CD14-positive monocyte (primary cell): ENCODE measurements at regions not wholly inside any gene's neighbourhood (a gene's known extent, or its start where the extent isn't known, plus 50 kb on each side); places are given as distances from the start of the nearest gene placed in this dataset.
"Not testable (repeated sequence)": the region's sequence is repeated elsewhere in the genome, so short reads cannot be mapped to it uniquely, and the experiment has no call there.

Experiments
- DNase-seq, 3 donors: peaks; one replicate each; pipeline ENCODE4 v3.0.0-alpha.2; 2011 to 2022
- H2AFZ ChIP-seq: 2 replicates; pipeline ENCODE4 v1.6.0; 2012; ENCODE audit warnings: mild to moderate bottlenecking, low read depth, low read length, inconsistent platforms; ENCODE audit not compliant: insufficient read depth, poor library complexity, severe bottlenecking
- H3K27ac ChIP-seq, 2 donors: 1 replicate in 1 of 2; 2 replicates in 1 of 2; pipeline ENCODE4 v1.5.1; 2012 to 2013; ENCODE audit warnings: low read length in 2 of 2, control low read depth in 1 of 2, inconsistent platforms in 1 of 2, low read depth in 1 of 2, mild to moderate bottlenecking in 1 of 2
- H3K27me3 ChIP-seq, 2 donors: one replicate each; pipeline versions ENCODE4 v1.6.0 to v1.6.1; 2011 to 2013; ENCODE audit warnings: low read length in 2 of 2; ENCODE audit not compliant: control insufficient read depth in 2 of 2, insufficient read depth in 2 of 2
- H3K36me3 ChIP-seq, 2 donors: replicated peaks in 1 of 2; 1 replicate in 1 of 2; 2 replicates in 1 of 2; pipeline versions ENCODE4 v1.5.1 to v1.6.1; 2012 to 2013; ENCODE audit warnings: low read length in 2 of 2, control low read depth in 1 of 2, inconsistent platforms in 1 of 2, mild to moderate bottlenecking in 1 of 2; ENCODE audit not compliant: insufficient read depth in 2 of 2, control insufficient read depth in 1 of 2
- H3K4me1 ChIP-seq, 2 donors: 1 replicate in 1 of 2; 2 replicates in 1 of 2; pipeline versions ENCODE4 v1.5.1 to v1.6.1; 2012 to 2013; ENCODE audit warnings: low read length in 2 of 2, control low read depth in 1 of 2, inconsistent platforms in 1 of 2, mild to moderate bottlenecking in 1 of 2, moderate library complexity in 1 of 2; ENCODE audit not compliant: insufficient read depth in 2 of 2, control insufficient read depth in 1 of 2
- H3K4me2 ChIP-seq: replicated peaks from 2 replicates; pipeline ENCODE3; 2012; ENCODE audit warnings: low read length, moderate library complexity, mild to moderate bottlenecking; ENCODE audit not compliant: poor library complexity, severe bottlenecking; ENCODE audit errors: extremely low read depth
- H3K4me3 ChIP-seq, 3 experiments: fragments of 200-600 bp in 1 of 3; sonication (generic) in 1 of 3; replicated peaks in 1 of 3; 1 replicate in 2 of 3; 2 replicates in 1 of 3; pipeline ENCODE4 v1.5.1; 2011 to 2013; ENCODE audit warnings: low read length in 3 of 3, mild to moderate bottlenecking in 3 of 3, control low read depth in 2 of 3, low read depth in 2 of 3, inconsistent platforms in 1 of 3, moderate library complexity in 1 of 3
- H3K79me2 ChIP-seq: 2 replicates; pipeline ENCODE4 v1.6.0; 2012; ENCODE audit warnings: mild to moderate bottlenecking, control low read depth, inconsistent platforms, low read length, moderate library complexity; ENCODE audit not compliant: insufficient read depth
- H3K9ac ChIP-seq: 2 replicates; pipeline ENCODE4 v1.6.0; 2017; ENCODE audit warnings: low read length, mild to moderate bottlenecking; ENCODE audit not compliant: insufficient read depth, poor library complexity, severe bottlenecking
- H3K9me3 ChIP-seq, 2 donors: replicated peaks in 1 of 2; 1 replicate in 1 of 2; 2 replicates in 1 of 2; pipeline versions ENCODE4 v1.5.1 to v1.6.1; 2012 to 2013; ENCODE audit warnings: low read length in 2 of 2, control low read depth in 1 of 2; ENCODE audit not compliant: control insufficient read depth in 1 of 2, insufficient read depth in 1 of 2
- H4K20me1 ChIP-seq: 2 replicates; pipeline ENCODE4 v1.6.0; 2012; ENCODE audit warnings: mild to moderate bottlenecking, low read length, control low read depth, moderate library complexity; ENCODE audit not compliant: insufficient read depth
- H3K27ac Mint-ChIP-seq, 7 donors: one replicate each; pipeline ENCODE4 v1.8.0; 2020; ENCODE audit warnings: mild to moderate bottlenecking in 7 of 7, mixed read lengths in 7 of 7, moderate library complexity in 6 of 7, inconsistent platforms in 2 of 7
- H3K27me3 Mint-ChIP-seq, 3 donors: one replicate each; pipeline ENCODE4 v1.8.0; 2021 to 2022; ENCODE audit warnings: low read depth in 3 of 3, mild to moderate bottlenecking in 3 of 3, mixed read lengths in 3 of 3, moderate library complexity in 3 of 3, inconsistent platforms in 1 of 3
- H3K36me3 Mint-ChIP-seq, 2 donors: one replicate each; pipeline ENCODE4 v1.8.0; 2020; ENCODE audit warnings: mixed read lengths in 2 of 2, inconsistent platforms in 1 of 2, mild to moderate bottlenecking in 1 of 2
- H3K4me1 Mint-ChIP-seq: one replicate; pipeline ENCODE4 v1.8.0; 2020; ENCODE audit warnings: mild to moderate bottlenecking, mixed read lengths
- H3K4me3 Mint-ChIP-seq, 2 donors: one replicate each; pipeline ENCODE4 v1.8.0; 2020; ENCODE audit warnings: mild to moderate bottlenecking in 2 of 2, mixed read lengths in 2 of 2, moderate library complexity in 1 of 2
- H3K9me3 Mint-ChIP-seq, 7 donors: one replicate each; pipeline ENCODE4 v1.8.0; 2020 to 2022; ENCODE audit warnings: mixed read lengths in 7 of 7, mild to moderate bottlenecking in 6 of 7, moderate library complexity in 6 of 7, inconsistent platforms in 2 of 7
- WGBS: methylation state at CpG from one replicate; pipeline ENCODE4 v1.1.5; 2013; ENCODE audit warnings: missing lambda C conversion rate; ENCODE audit not compliant: insufficient coverage; 5-methylcytosine and 5-hydroxymethylcytosine counted together
- intact Hi-C, 2 donors: fragments of 100-400 bp; cut with micrococcal nuclease; formaldehyde crosslinking; loops; one replicate each; pipeline versions ENCODE4 v1.15.0 to v1.15.1; 2023

DNA sequence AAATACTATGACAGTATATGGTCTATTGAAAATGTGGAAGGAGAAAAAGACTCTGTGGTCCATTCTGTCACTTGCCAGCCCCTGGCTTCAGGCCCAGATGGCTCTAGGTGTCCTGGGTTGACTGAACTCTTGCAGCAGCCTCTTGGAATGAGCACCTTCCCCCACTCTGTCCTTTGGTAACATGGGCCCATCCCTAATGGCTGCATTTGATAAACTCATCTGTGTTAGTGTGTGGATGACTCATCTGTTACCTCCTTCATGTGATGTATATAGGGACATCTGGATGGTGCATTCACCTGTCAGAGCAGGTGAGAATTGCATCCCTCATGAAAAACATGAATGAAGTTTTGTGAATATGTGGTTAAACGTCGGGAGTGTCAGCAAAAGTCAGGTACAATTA lies 93.5 kb downstream of the NAPG start:
- H3K4me3 ChIP-seq, H3K36me3 ChIP-seq, H3K27me3 ChIP-seq, H3K36me3 Mint-ChIP-seq, H3K9me3 Mint-ChIP-seq, H3K4me2 ChIP-seq, H2AFZ ChIP-seq, H3K9ac ChIP-seq, DNase-seq, H3K9me3 ChIP-seq, H3K27ac Mint-ChIP-seq, H3K4me3 Mint-ChIP-seq, H3K79me2 ChIP-seq, intact Hi-C loops, H3K27ac ChIP-seq, H3K27me3 Mint-ChIP-seq, H4K20me1 ChIP-seq: not testable (repeated sequence)
- peaks cover 22% of the 10 kb centered on the region for H3K4me1 Mint-ChIP-seq
- H3K4me1 ChIP-seq: peaks cover 21 to 27% of the 10 kb centered on the region in 2 donors
- WGBS: 100% methylated on average over 2 of the region's 2 CpGs

- H3K79me2 ChIP-seq, H3K4me3 ChIP-seq, H3K27ac ChIP-seq, H4K20me1 ChIP-seq, H3K36me3 ChIP-seq, H3K4me3 Mint-ChIP-seq, H3K27me3 ChIP-seq, intact Hi-C loops, H3K9me3 Mint-ChIP-seq, H3K9me3 ChIP-seq, H3K27me3 Mint-ChIP-seq, DNase-seq, H3K9ac ChIP-seq, H2AFZ ChIP-seq, H3K4me2 ChIP-seq, H3K36me3 Mint-ChIP-seq: not testable (repeated sequence)
- H3K27ac Mint-ChIP-seq: peak overlapping the region in 2 of 7 donors; percentile 72 to 76
- 100% methylated on average over 1 of the region's 5 CpGs for WGBS
- H3K4me1 ChIP-seq: peaks cover 21 to 27% of the 10 kb centered on the region in 2 donors
- peaks cover 22% of the 10 kb centered on the region for H3K4me1 Mint-ChIP-seq
These were observed 94.0 kb downstream of the NAPG start for GRCh38 chr18:10619833-10620232.
